Stimulated activated CD8-positive, alpha-beta memory T cell treated with anti-CD3 and anti-CD28 coated beads, Interleukin-7, amount 100 ng/mL, for 1 hour (primary cell): ENCODE measurements at regions not wholly inside any gene's neighbourhood (a gene's known extent, or its start where the extent isn't known, plus 50 kb on each side); places are given as distances from the start of the nearest gene placed in this dataset.

ENCODE experiments used
- DNase-seq, 2 donors: peaks; one replicate each; pipeline ENCODE4 v3.0.0-alpha.2; 2020; ENCODE audit warnings: low read depth in 2 of 2

- no peak for DNase-seq
Observed at GRCh38 chr11:116558504-116559211, 214.1 kb downstream of the BUD13 start.

GRCh38 chr11:116557282-116557681 is 215.5 kb downstream of the BUD13 start:
- DNase-seq: no peak

GRCh38 chr11:116556483-116556882 is 216.3 kb downstream of the BUD13 start:
- DNase-seq: no peak

GRCh38 chr11:116553482-116553881 is 219.3 kb downstream of the BUD13 start:
- DNase-seq: no peak

DNA sequence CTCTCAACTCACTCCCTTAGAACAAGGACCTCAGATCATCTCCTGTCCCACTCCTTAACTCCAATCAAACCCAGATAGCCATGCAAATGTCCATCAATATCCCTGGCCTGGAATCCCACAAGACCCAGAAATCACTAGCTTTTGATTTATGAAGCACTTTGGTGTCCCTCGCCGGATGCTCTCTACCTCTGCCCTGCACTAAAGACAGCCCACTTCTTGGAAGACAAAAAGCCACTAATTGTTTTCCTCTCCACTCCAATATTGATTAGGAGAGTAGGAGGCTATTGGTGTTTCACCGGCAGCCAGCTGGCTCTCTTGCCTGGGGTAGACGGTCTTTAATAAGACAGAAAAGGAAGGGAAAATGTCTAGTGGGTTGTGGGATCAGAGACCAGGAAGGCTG is 221.2 kb downstream of the BUD13 start:
- no peak for DNase-seq

DNA sequence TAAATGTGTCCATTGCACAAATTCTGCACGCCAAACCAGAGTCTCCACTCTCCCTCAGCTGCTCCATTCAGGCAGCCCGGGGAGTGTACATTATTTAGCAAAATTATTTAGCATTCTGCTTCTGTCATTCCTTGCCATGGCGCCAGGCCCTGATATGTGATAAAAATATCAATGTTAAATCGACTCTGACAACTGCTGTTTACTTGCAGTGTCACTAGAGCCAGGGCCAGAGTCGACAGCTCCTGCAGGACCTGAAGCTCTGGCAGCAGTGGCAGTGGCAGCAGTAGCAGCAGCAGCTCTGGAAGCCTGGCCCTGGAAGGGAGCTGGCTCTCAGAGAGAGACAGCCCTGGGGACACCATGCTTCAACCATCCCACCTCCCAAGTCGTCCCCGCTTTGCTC is 224.5 kb downstream of the BUD13 start:
- no peak for DNase-seq

DNA sequence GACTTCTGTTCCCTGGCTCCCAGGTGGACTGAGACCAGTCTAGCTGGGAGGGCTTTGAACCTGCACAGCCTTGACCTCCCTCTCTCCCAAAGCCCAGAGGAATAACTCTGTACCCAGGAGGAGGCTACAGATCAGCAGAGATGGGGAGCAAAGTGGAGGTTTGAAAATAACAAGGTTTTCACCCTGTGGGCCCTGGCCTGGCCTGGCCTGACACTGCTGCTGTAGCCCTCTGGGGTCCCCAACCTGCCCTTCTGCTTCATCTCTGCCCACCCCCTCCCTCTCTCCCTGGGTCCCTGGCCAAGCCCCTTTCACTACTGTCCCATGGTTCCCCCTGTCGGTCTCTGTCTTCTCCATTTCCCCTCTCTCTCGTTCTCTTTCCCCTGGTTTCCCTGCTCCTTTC is 225.2 kb downstream of the BUD13 start:
- DNase-seq: no peak

GRCh38 chr11:116545912-116546311 is 226.9 kb downstream of the BUD13 start:
- no peak for DNase-seq

- no peak for DNase-seq
Observed at GRCh38 chr11:116544721-116545120, 228.1 kb downstream of the BUD13 start.

GRCh38 chr11:116543911-116544475 is 228.8 kb downstream of the BUD13 start:
- no peak for DNase-seq

DNA sequence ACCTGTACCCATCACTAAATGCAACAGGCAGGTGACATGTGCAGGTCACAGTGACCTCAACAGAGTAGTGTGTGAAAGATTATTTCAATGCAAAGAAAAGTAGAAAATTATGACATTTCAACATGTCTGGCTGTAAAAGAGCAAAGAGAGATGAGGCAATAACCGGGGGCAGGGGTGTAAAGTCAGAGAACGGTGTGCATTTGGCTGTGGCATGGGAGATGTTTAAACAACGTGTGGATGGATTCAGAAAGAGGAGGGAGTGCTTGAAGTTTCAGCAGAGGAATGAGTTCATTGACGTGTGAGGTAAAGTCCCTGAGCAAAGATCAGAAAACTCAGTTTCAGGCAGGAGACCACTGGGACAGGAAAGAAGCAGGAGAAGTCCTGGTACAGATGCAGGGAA is 229.7 kb downstream of the BUD13 start:
- DNase-seq: no peak

DNA sequence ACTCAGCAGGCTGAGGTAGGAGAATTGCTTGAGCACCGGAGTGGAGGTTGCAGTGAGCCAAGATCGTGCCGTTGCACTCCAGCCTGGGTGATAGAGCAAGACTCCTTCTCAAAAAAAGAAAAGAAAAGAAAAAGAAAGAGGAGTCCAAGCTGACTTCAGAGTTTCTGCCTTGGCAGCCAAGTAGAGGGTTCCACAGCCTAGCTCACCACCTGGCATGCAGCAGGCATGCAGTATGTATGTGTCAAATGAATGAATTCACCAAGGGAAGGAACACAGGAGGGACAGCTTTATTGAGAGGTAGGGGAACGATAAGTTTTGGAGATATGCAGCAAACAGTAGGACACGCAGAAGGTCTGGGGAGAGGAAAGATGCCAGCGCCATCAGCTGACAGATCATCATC is 230.4 kb downstream of the BUD13 start:
- DNase-seq: no peak

DNA sequence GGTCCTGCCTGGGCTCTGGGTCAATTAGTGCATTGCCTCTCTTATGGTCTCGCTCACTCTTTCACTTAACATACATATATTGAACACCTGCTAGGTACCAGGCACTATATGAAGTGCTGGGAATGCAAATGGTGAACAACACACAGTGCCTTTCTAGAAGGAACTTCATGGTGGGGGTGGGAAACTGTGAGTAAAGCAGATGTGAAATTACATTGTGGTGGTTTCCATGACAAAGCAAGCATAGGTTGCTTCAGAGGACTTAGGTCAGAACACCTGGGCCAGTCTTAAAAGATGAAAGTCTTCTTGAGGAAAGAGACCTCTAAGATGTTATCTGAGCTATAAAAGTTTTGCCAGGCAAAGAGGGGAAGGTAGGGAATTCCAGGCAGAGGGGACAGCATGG is 231.3 kb downstream of the BUD13 start:
- DNase-seq: no peak

DNA sequence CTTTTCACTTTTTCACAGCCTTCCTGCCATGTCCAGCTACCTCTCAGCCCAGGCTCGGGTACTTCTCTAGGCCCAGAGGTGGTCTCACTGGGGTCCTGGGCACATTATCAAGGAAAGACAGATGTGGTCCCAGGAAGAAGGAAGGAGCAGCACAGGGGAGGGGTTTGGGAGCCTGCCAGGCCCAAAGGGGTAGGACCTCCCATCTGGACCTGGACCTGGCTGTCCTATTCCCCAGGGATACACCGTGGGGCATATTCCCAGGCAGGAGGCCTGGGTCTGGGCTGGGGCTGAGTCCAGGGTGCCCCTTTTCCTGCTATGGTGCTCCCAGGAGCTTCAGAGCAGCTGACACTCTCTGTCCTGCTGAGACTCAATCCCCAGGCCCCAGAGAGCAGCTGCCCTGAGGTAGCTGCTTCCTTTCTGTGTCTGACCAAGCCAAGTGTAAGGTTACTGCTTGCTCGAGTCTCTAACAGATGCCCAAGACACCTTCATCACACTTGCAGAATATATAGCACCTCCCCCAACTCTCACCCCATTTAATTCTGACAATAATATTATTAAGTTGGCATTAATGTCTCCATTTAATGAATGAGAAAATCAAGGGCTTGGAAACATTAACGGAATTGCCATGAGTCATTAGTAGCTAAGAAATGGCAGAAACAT is 232.0 kb downstream of the BUD13 start:
- DNase-seq: no peak

DNA sequence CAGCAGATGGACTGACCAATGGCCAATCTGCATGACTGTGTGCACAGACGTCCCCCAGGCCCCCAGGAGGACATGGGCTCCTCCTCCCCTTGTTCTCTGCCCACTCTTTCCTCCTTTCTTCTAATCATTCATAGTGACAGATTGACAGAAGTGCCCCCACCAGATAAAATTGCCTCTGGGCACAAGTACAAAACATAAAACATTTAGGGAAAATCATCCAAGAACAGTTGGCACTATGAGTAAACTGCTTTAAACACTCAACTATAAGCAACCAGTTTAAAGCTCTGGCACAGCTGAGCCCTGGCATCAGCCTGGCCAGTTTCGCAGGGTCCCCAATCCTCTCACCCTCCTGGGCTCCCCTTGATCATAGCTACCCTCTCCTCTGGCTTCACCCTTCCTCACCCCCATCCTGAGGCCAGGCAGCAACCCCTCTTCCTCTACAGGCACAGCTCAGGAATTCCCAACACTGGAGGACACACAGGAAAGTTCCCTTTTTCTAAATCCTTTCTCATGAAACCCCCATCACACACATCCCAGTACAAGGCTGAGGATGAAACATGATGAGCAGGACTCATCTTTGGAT is 232.9 kb downstream of the BUD13 start:
- DNase-seq: no peak

GRCh38 chr11:116539211-116539610 is 233.6 kb downstream of the BUD13 start:
- no peak for DNase-seq

- DNase-seq: no peak
Observed at GRCh38 chr11:116538677-116539076, 234.1 kb downstream of the BUD13 start.

DNA sequence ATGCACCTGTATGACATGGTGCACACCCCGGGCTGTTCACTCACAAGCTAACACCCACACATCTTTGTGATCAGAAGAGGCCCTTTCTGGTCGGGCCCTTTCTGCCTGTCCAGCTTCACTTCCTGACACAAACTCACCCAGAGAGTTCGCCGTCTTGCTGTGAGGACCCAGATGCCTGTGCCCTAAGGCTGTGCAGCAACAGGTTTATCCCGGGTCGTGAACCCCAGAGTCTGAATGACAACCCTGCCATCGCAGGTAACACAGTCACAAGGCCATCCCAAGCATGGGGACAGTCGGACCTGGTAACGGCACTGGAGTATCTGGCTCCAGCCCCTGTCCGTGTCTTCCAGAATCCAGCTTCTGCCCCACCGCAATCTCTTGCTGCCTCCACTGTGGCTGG is 235.1 kb downstream of the BUD13 start:
- no peak for DNase-seq

- no peak for DNase-seq
Observed at GRCh38 chr11:116537121-116537520, 235.7 kb downstream of the BUD13 start.

- DNase-seq: no peak
Observed at GRCh38 chr11:116536416-116536815, 236.4 kb downstream of the BUD13 start.

DNA sequence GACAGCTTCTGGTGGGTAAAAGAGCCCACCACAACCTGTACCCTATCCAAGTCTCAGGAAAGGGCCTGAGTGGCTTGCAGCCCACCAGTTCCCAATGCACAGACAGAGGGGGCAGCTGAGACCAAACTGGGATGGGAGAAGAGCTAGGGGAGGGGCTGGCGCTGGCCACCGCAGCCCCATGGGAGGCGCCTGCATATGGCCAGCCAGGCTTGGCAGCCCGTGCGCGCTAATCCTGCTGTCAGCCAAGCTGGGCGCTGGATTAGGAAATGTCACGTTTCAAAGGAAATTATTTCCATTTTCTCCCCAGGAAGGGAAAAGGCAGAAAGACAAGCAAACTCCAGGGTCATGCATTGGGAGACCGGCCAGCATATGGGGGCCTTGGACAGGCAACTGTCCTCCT is 236.8 kb downstream of the BUD13 start:
- DNase-seq: no peak

DNA sequence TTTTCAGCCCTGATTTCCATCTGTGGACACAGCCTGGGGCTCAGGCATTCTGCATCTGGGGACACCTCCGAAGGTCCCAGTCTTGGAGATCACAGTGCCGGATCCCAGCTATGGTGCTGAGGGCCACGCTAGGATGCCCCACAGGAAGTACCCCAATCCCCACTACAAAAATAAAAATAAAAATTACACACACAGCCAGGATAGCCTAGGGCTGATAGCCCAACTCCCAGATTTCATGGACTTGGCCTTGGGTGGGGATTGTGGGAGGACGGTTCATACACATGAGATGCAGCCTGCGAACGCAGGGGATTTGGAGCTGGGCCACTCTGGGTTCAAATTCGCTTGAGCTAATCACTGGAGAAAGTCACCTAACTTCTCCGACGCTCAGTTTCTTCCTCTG is 237.7 kb downstream of the BUD13 start:
- no peak for DNase-seq
